ENCODE measurements at regions not wholly inside any gene's neighbourhood (a gene's known extent, or its start where the extent isn't known, plus 50 kb on each side); places are given as distances from the start of the nearest gene placed in this dataset.
A peak's percentile ranks its signal among the peaks of the same experiment; 100 is the strongest.
"Not testable (repeated sequence)": the region's sequence is repeated elsewhere in the genome, so short reads cannot be mapped to it uniquely, and the experiment has no call there.

DNA sequence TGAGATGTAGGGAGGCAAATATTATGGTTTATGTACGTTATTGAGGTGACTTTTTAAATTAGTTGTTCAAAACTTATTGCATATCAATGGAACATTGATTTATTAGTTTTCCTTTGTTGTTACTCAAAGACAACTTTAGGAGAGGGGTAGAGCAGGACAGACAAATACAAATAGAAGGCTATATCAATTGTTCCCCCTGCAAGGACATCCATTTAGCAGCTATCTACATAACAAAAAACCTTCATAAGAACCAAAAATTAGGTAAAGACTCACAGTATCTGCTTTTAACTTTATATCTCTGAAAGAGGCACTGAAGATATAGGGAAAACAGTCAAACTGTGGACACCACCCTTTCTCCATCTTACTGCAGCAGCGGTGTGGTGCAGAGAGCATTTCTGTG is 958.8 kb downstream of the DIPK2A start:
- DNase-seq (ENCODE audit: low read depth) = no peak

- DNase-seq (ENCODE audit: low read depth) = no peak
These were observed 960.0 kb downstream of the DIPK2A start for GRCh38 chr3:144931590-144931989.

GRCh38 chr3:144942093-144942837 is 970.6 kb downstream of the DIPK2A start:
- DNase-seq (ENCODE audit: low read depth) = peak; percentile 38

DNA sequence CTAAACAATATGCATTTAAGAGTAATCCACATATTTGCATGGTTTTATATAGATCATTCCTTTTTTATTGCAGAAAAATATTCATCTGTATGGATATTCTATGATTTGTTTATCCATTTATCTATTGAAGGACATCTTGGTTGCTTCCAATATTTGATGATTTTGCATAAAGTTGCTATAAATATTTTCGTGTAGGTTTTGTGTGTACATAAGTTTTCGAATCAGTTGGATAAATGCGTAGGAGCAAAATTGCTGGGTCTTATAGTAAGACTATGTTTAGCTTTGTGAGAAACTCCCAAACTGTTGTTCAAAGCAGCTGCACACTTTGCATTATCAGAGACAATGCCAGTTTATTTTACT is 971.2 kb downstream of the DIPK2A start:
- no peak for DNase-seq (ENCODE audit: low read depth)

GRCh38 chr3:144947895-144948294 is 976.3 kb downstream of the DIPK2A start:
- DNase-seq (ENCODE audit: low read depth) = no peak

DNA sequence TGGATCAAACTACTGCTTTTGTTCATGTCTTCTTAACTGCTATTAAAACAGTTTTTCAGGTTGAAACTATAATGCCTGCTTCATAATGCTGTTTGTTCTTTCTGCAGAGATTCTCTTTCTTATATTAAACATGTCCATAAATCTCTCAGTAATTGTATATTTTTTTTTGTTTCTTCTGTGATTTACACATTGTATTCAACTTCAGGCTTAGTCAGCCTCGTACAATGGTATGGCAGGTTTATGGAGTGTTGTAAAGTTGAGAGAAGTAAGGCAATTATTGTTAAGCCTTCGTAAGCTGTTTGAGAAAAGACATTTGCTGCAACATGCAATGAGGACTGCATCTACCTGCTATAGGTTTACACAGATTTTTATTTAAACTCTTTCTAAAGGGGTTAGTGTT is 977.1 kb downstream of the DIPK2A start:
- no peak for DNase-seq (ENCODE audit: low read depth)

DNA sequence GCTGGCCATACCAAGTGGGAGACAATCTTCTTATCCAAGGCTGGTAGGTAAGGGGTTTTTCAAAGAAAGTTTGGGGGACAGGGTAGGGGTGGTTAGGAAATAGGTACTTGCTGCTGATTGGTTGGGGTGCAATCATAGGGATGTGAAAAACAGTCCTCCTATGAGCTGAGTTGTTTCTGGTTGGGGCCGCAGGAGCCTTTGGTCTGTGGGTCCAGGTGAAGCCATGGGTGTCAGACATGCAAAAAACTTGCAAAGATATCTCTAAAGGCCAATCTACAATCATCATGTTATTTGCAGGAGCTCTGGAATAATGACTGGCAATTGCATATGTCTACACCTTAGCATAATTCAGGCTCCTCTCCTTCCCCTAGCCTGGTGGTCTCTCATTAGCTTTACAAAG is 982.3 kb downstream of the DIPK2A start:
- DNase-seq (ENCODE audit: low read depth) = no peak

DNA sequence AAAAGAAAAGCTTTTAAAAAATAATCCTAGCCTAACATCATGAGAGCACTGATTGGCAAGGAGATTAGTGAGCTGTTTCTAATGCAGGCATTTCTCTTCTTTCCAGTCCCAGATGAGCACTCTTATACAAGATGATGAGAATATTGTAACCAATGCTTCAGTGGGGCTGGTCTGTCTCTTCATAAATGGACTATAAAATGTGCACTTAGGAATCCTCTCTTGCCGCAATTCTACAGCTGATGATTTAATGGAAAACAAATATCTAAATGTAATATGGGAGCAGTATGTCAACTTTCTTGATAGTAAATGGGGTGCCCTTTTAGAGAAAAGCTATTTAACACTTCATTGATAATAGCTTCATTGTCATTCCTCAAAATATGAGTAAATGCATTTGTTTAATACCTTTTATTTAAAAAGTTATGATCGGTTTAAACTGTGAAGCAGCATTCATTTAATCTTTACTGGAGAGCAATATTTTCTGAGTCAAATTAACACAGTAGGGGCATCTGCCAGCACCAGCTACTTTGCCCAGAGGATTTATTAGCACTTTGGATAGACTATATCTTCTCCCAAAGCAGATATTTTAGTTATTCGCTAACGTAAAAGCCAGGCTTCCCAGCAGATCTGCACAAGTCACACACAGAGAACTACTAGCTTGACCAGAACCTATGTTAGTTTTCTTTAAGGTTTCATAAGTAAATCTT is 985.9 kb downstream of the DIPK2A start:
- no peak for DNase-seq (ENCODE audit: low read depth)

DNA sequence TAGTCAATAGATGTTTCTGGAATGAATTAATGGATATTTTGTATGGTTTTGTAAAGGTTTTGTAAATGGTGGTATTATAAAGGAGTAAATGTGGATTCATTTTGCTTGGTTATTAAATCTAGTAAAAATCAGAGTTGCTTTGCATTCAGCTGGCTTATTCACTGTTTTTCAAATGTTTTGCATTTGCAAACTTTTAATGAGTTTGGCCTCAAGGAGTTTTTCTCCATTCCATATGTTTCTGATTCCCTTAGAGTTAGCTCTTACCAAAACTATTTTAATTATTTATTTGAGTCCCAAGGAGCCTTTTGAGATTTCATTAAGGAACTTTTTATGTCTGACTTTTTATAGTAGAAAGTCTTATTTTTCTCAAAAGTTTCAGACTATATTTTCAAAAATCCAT is 992.2 kb downstream of the DIPK2A start:
- DNase-seq (ENCODE audit: low read depth) = no peak

- no peak for DNase-seq (ENCODE audit: low read depth)
These were observed 994.9 kb downstream of the DIPK2A start for GRCh38 chr3:144966560-144966959.

DNA sequence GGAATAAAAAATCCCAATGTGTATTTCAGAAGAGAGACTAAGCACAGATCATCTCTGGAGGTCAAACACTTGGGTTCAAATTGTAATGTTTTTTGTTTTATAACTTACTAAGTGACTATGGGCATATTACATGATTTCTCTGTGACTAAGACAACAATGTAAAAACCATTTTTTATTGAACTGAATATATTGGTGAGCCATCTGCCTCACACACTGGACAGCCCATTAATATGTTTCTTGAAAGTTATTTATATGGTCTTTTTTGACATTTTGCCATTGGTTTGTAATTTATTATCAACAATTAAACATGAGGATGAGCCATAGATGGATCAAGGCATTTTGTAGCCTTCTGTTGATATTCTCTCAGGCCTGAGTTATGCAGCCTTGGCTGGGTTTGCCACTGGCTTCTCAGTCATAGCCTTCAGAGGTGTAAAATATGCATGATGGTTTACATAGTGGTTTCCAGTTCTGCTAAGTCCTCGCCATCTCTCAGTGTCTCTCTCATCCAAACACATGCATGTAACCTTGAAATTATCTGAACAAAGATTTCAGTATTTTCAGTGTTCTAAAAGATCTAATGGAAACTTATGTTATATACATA is 997.2 kb downstream of the DIPK2A start:
- peak; percentile 59 for DNase-seq (ENCODE audit: low read depth)

GRCh38 chr3:144984481-144984880 is 1012.9 kb downstream of the DIPK2A start:
- DNase-seq (ENCODE audit: low read depth) = not testable (repeated sequence)

DNA sequence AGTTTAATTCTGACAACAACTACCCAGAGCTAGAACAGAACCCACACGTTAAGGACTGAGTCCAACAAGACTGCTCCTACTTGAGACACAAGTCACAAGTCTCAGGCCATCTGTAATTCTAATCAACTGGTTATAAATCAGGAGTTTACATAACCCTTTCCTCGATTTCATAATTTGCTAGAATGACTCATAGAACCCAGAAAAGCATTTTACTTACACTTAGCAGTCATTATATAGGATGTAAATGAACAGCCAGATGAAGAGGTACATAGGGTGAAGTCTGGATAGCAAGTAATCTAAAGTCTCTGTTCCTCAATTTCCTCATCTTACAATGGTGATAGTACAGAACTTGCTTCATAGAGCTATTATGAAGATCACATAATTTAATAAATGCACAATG is 1018.2 kb downstream of the DIPK2A start:
- DNase-seq (ENCODE audit: low read depth) = peak; percentile 66

DNA sequence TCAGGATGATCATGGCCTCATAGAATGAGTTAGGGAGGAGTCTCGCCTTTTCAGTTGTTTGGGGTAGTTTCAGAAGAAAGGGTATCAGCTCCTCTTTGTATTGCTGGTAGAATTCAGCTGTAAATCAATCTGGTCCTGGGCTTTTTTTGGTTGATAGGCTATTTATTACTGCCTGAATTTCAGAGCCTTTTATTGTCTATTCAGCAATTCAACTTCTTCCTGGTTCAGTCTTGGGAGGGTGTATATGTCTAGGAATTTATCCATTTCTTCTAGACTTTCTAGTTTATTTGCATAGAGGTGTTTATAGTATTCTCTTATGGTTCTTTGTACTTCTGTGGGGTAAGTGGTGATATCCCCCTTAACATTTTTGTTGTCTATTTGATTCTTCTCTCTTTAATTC is 1024.2 kb downstream of the DIPK2A start:
- no peak for DNase-seq (ENCODE audit: low read depth)

GRCh38 chr3:145005427-145005826 is 1033.8 kb downstream of the DIPK2A start:
- no peak for DNase-seq (ENCODE audit: low read depth)

- no peak for DNase-seq (ENCODE audit: low read depth)
These were observed 1034.6 kb downstream of the DIPK2A start for GRCh38 chr3:145006271-145006670.

- peak; percentile 11 for DNase-seq (ENCODE audit: low read depth)
These were observed 1042.3 kb downstream of the DIPK2A start for GRCh38 chr3:145013931-145014330.

DNA sequence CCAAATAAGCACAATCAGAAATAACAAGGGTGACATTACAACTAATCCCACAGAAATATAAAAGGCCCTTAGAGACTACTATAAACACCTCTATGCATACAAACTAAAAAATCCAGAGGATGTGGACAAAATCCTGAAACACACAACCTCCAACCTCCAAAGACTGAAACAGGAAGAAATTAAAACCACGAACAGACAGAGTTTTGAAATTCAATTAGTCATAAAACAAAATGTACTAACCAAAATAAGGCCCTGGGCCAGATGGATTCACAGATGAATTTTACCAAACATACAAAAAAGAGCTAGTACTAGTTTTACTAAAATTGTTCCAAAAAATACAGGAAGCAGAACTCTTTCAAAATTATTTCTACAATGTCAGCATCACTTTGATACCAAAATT is 1043.6 kb downstream of the DIPK2A start:
- DNase-seq (ENCODE audit: low read depth) = peak; percentile 80

- peak; percentile 86 for DNase-seq (ENCODE audit: low read depth)
These were observed 1046.3 kb downstream of the DIPK2A start for GRCh38 chr3:145017959-145018358.

GRCh38 chr3:145022447-145022846 is 1050.8 kb downstream of the DIPK2A start:
- DNase-seq (ENCODE audit: low read depth) = no peak

- no peak for DNase-seq (ENCODE audit: low read depth)
These were observed 1053.1 kb downstream of the DIPK2A start for GRCh38 chr3:145024700-145025099.

DNA sequence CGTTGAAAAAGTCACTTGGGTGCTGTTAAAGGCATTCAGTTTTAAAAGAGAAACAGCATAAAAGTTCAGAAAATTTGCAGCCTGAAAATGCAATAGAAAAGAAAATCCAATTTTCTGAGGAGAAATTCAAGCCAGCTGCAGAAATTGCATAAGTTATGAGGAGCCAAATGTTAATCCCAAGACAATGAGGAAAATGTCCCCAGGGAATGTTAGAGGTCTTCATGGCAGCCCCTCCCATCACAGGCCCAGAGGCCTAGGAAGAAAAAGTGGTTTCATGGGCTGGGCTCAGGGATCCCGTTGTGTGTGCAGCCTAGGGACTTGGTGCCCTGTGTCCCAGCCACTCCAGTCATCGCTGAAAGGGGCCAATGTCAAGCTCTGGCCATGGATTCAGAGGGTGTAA is 1055.6 kb downstream of the DIPK2A start:
- not testable (repeated sequence) for DNase-seq (ENCODE audit: low read depth)

GRCh38 chr3:145032791-145033190 is 1061.2 kb downstream of the DIPK2A start:
- DNase-seq (ENCODE audit: low read depth) = no peak
